ENCODE measurements at regions not wholly inside any gene's neighbourhood (a gene's known extent, or its start where the extent isn't known, plus 50 kb on each side); places are given as distances from the start of the nearest gene placed in this dataset.

GRCh38 chr4:54800831-54801530 lies 143.2 kb downstream of the KIT start:
- TF ChIP-seq TEAD4 (IDR thresholded peaks at IDR 0.05) (no peak), YY1 (IDR thresholded peaks at IDR 0.05; ENCODE audit: low read depth) (no peak), REST (IDR thresholded peaks at IDR 0.05; ENCODE audit: low read depth) (no peak), EGR1 (IDR thresholded peaks at IDR 0.05) (no peak), CEBPB (IDR thresholded peaks at IDR 0.05) (no peak), TCF12 (IDR thresholded peaks at IDR 0.05; ENCODE audit: low read depth) (no peak), RAD21 (IDR thresholded peaks at IDR 0.05; ENCODE audit: low read depth) (no peak), FOXM1 (IDR thresholded peaks at IDR 0.05; ENCODE audit: borderline replicate concordance, low read depth) (no peak), EP300 (IDR thresholded peaks at IDR 0.05; ENCODE audit: borderline replicate concordance) (no peak), CREB1 (IDR thresholded peaks at IDR 0.05; ENCODE audit: low read depth) (no peak), TAF1 (IDR thresholded peaks at IDR 0.05; ENCODE audit: low read depth) (no peak), MAX (IDR thresholded peaks at IDR 0.05) (no peak), ZBTB7A (IDR thresholded peaks at IDR 0.05; ENCODE audit: low read depth) (no peak), USF1 (IDR thresholded peaks at IDR 0.05) (no peak), NFIC (IDR thresholded peaks at IDR 0.05) (no peak)

- TF ChIP-seq USF1 (IDR thresholded peaks at IDR 0.05) (no peak), EGR1 (IDR thresholded peaks at IDR 0.05) (no peak), CREB1 (IDR thresholded peaks at IDR 0.05; ENCODE audit: low read depth) (no peak)
Observed at GRCh38 chr4:54794579-54794978, 136.8 kb downstream of the KIT start.

- TF ChIP-seq TAF1 (IDR thresholded peaks at IDR 0.05; ENCODE audit: low read depth) (no peak), USF1 (IDR thresholded peaks at IDR 0.05) (no peak)
Observed at GRCh38 chr4:54793856-54794422, 136.2 kb downstream of the KIT start.

Data from Ishikawa (cell line).